ENCODE measurements at regions not wholly inside any gene's neighbourhood (a gene's known extent, or its start where the extent isn't known, plus 50 kb on each side); places are given as distances from the start of the nearest gene placed in this dataset.

GRCh38 chr2:88845772-88846661 is 154.5 kb downstream of the RPIA start:
- DNase-seq (ENCODE audit: extremely low spot score, unreplicated experiment), result no peak
- Mint-ChIP-seq H3K36me3 (no peaks in the 10 kb centered on the region), H3K4me1 (ENCODE audit: unreplicated experiment) (no peaks in the 10 kb centered on the region), H3K9me3 (peaks cover 4% of the 10 kb centered on the region), H3K4me3 (no peak overlapping the region), H3K27ac (no peak overlapping the region), H3K27me3 (peaks cover 2% of the 10 kb centered on the region)
- TF ChIP-seq, protein P1, sequence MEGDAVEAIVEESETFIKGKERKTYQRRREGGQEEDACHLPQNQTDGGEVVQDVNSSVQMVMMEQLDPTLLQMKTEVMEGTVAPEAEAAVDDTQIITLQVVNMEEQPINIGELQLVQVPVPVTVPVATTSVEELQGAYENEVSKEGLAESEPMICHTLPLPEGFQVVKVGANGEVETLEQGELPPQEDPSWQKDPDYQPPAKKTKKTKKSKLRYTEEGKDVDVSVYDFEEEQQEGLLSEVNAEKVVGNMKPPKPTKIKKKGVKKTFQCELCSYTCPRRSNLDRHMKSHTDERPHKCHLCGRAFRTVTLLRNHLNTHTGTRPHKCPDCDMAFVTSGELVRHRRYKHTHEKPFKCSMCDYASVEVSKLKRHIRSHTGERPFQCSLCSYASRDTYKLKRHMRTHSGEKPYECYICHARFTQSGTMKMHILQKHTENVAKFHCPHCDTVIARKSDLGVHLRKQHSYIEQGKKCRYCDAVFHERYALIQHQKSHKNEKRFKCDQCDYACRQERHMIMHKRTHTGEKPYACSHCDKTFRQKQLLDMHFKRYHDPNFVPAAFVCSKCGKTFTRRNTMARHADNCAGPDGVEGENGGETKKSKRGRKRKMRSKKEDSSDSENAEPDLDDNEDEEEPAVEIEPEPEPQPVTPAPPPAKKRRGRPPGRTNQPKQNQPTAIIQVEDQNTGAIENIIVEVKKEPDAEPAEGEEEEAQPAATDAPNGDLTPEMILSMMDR (conservative IDR thresholded peaks at IDR 0.05), result no peak

- TF ChIP-seq, protein P1 (conservative IDR thresholded peaks at IDR 0.05), result no peak
- Mint-ChIP-seq H3K9me3 (peaks cover 4% of the 10 kb centered on the region), H3K27ac (no peak overlapping the region), H3K27me3 (no peaks in the 10 kb centered on the region), H3K36me3 (no peaks in the 10 kb centered on the region), H3K4me1 (ENCODE audit: unreplicated experiment) (peaks cover 7% of the 10 kb centered on the region), H3K4me3 (no peak overlapping the region)
- DNase-seq (ENCODE audit: extremely low spot score, unreplicated experiment), result no peak
Observed at GRCh38 chr2:88852753-88853402, 161.4 kb downstream of the RPIA start.

GRCh38 chr2:88853403-88853790 is 161.9 kb downstream of the RPIA start:
- Mint-ChIP-seq H3K9me3 (peaks cover 3% of the 10 kb centered on the region), H3K36me3 (no peaks in the 10 kb centered on the region), H3K4me1 (ENCODE audit: unreplicated experiment) (peaks cover 9% of the 10 kb centered on the region), H3K27ac (no peak overlapping the region), H3K4me3 (no peak overlapping the region), H3K27me3 (no peaks in the 10 kb centered on the region)
- no peak for DNase-seq (ENCODE audit: extremely low spot score, unreplicated experiment)
- TF ChIP-seq, protein P1 (conservative IDR thresholded peaks at IDR 0.05), result no peak

DNA sequence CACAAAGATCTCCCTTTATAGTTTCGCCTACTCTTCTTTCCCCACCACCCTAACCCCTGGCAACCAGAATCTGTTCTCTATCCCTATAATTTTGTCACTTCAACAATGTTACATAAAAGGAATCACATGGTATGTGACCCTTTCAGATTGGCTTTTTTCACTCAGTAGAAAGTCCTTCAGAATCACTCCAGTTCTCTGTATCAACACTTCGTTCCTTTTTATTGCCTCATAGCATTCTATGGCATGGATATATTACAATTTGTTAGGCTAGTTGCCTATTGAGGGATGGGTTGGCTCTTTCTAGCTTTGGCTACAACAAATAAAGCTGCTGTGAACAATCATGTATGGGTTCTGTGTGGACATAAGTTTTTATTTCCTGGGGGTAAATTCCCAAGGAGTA is 163.1 kb downstream of the RPIA start:
- H3K4me1 Mint-ChIP-seq (ENCODE audit: unreplicated experiment), result peaks cover 9% of the 10 kb centered on the region
- no peaks in the 10 kb centered on the region for H3K27me3 Mint-ChIP-seq
- no peaks in the 10 kb centered on the region for H3K36me3 Mint-ChIP-seq
- no peak for DNase-seq (ENCODE audit: extremely low spot score, unreplicated experiment)
- no peaks in the 10 kb centered on the region for H3K9me3 Mint-ChIP-seq
- H3K27ac Mint-ChIP-seq, result no peak overlapping the region
- H3K4me3 Mint-ChIP-seq, result no peak overlapping the region
- TF ChIP-seq, protein P1 (conservative IDR thresholded peaks at IDR 0.05), result no peak

- H3K9me3 Mint-ChIP-seq, result no peaks in the 10 kb centered on the region
- no peak for DNase-seq (ENCODE audit: extremely low spot score, unreplicated experiment)
- H3K27me3 Mint-ChIP-seq, result no peaks in the 10 kb centered on the region
- no peak overlapping the region for H3K27ac Mint-ChIP-seq
- peaks cover 9% of the 10 kb centered on the region for H3K4me1 Mint-ChIP-seq (ENCODE audit: unreplicated experiment)
- H3K4me3 Mint-ChIP-seq, result no peak overlapping the region
- TF ChIP-seq, protein P1 (conservative IDR thresholded peaks at IDR 0.05), result no peak
- no peaks in the 10 kb centered on the region for H3K36me3 Mint-ChIP-seq
Observed at GRCh38 chr2:88855620-88856408, 164.3 kb downstream of the RPIA start.

Measured in type B pancreatic cell (in vitro differentiated cells).